ENCODE measurements at regions not wholly inside any gene's neighbourhood (a gene's known extent, or its start where the extent isn't known, plus 50 kb on each side); places are given as distances from the start of the nearest gene placed in this dataset.

DNA sequence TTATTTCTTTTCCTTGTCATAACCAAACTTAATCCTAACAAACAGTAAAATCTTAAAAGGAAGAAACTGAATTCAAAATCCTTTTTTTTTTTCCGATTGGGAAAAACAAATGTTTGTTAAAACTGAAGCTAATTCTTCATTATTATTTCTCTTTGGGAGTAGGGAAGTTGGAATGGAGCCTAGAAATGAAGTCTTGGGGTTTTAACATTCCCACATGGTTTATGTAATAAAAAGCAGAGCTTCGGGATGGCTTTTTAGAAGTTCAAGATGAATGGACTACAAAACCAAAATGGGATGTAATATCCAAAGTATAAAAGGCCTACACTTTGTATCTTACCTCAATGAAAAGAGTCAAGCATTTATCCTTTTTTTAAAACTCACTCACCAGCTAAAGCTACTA lies 189.0 kb upstream of the TMC3 start (continued):
- TF ChIP-seq EP300 (IDR thresholded peaks at IDR 0.05; ENCODE audit: borderline replicate concordance in 1 of 2, low read depth in 1 of 2, low read length in 1 of 2): no peak

GRCh38 chr15:81560405-81560804 lies 186.4 kb upstream of the TMC3 start:
- Histone ChIP-seq H3K27me3 (ENCODE audit: insufficient read depth) (no peaks in the 10 kb centered on the region), H3K9me2 (no peaks in the 10 kb centered on the region), H3K4me1 (ENCODE audit: control insufficient read depth in 1 of 2, insufficient read depth in 2 of 2, low read depth in 1 of 2, low read length in 1 of 2) (no peaks in the 10 kb centered on the region), H3K27ac (ENCODE audit: low read depth in 2 of 2, low read length in 1 of 2) (no peak overlapping the region), H3K9me3 (no peaks in the 10 kb centered on the region), H3K9ac (no peak overlapping the region), H4K20me1 (ENCODE audit: insufficient read depth) (no peaks in the 10 kb centered on the region), H2AFZ (ENCODE audit: low read depth) (no peak overlapping the region), H3F3A (replicated peaks; ENCODE audit: insufficient read depth) (no peaks in the 10 kb centered on the region), H3K4me2 (no peak overlapping the region), H3K79me2 (ENCODE audit: insufficient read depth) (no peaks in the 10 kb centered on the region), H3K4me3 (ENCODE audit: low read depth in 2 of 2, low read length in 1 of 2) (no peak overlapping the region), H3K36me3 (replicated peaks in 1 of 2; ENCODE audit: control insufficient read depth in 1 of 2, insufficient read depth in 2 of 2, low read length in 1 of 2) (no peaks in the 10 kb centered on the region)
- WGBS (ENCODE audit: low lambda C conversion rate): 60% methylated on average over 1 of the region's 1 CpG
- TF ChIP-seq TEAD4 (IDR thresholded peaks at IDR 0.05; ENCODE audit: borderline replicate concordance, insufficient read depth): no peak
- no peak for TF ChIP-seq FOSL2 (IDR thresholded peaks at IDR 0.05; ENCODE audit: borderline replicate concordance, low read depth)
- no peak for TF ChIP-seq EZH2phosphoT487 (IDR thresholded peaks at IDR 0.05; ENCODE audit: borderline replicate concordance, low read depth)
- TF ChIP-seq, protein P1, sequence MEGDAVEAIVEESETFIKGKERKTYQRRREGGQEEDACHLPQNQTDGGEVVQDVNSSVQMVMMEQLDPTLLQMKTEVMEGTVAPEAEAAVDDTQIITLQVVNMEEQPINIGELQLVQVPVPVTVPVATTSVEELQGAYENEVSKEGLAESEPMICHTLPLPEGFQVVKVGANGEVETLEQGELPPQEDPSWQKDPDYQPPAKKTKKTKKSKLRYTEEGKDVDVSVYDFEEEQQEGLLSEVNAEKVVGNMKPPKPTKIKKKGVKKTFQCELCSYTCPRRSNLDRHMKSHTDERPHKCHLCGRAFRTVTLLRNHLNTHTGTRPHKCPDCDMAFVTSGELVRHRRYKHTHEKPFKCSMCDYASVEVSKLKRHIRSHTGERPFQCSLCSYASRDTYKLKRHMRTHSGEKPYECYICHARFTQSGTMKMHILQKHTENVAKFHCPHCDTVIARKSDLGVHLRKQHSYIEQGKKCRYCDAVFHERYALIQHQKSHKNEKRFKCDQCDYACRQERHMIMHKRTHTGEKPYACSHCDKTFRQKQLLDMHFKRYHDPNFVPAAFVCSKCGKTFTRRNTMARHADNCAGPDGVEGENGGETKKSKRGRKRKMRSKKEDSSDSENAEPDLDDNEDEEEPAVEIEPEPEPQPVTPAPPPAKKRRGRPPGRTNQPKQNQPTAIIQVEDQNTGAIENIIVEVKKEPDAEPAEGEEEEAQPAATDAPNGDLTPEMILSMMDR (IDR thresholded peaks at IDR 0.05): no peak
- TF ChIP-seq SIN3A (IDR thresholded peaks at IDR 0.05; ENCODE audit: borderline replicate concordance, low read depth, low read length): no peak
- TF ChIP-seq, protein P2, sequence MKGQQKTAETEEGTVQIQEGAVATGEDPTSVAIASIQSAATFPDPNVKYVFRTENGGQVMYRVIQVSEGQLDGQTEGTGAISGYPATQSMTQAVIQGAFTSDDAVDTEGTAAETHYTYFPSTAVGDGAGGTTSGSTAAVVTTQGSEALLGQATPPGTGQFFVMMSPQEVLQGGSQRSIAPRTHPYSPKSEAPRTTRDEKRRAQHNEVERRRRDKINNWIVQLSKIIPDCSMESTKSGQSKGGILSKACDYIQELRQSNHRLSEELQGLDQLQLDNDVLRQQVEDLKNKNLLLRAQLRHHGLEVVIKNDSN (IDR thresholded peaks at IDR 0.05; ENCODE audit: borderline replicate concordance, low read depth): no peak
- no peak for TF ChIP-seq MEF2A (IDR thresholded peaks at IDR 0.05; ENCODE audit: borderline replicate concordance, low read depth)
- no peak for TF ChIP-seq IRF3 (IDR thresholded peaks at IDR 0.05; ENCODE audit: low read depth, low read length)
- no peak for TF ChIP-seq RAD21 (IDR thresholded peaks at IDR 0.05; ENCODE audit: low read length)
- no peak for TF ChIP-seq RXRA (IDR thresholded peaks at IDR 0.05; ENCODE audit: borderline replicate concordance, low read depth)
- TF ChIP-seq GATA2 (CRISPR knock-in tag; IDR thresholded peaks at IDR 0.05): no peak
- POLR2A ChIA-PET: no interaction called here
- DNase-seq: no peak
- CTCF ChIA-PET: no interaction called here

- WGBS (ENCODE audit: low lambda C conversion rate): 8% methylated on average over 2 of the region's 2 CpGs
- ChIA-PET CTCF (interaction anchor here (1.3 to 1.4 kb wide), 2 partner anchors 10 to 15 kb away, joined by 3 to 4 read pairs; no protein-coding TSS in a partner anchor), POLR2A (no interaction called here)
Observed at GRCh38 chr15:81558056-81558455, 184.0 kb upstream of the TMC3 start.

More at GRCh38 chr15:81558056-81558455, 184.0 kb upstream of the TMC3 start:
- Histone ChIP-seq H3K79me2 (ENCODE audit: insufficient read depth) (no peaks in the 10 kb centered on the region), H3K9ac (no peak overlapping the region), H2AFZ (ENCODE audit: low read depth) (no peak overlapping the region), H3K36me3 (replicated peaks in 1 of 2; ENCODE audit: control insufficient read depth in 1 of 2, insufficient read depth in 2 of 2, low read length in 1 of 2) (no peaks in the 10 kb centered on the region), H3K4me1 (ENCODE audit: control insufficient read depth in 1 of 2, insufficient read depth in 2 of 2, low read depth in 1 of 2, low read length in 1 of 2) (no peaks in the 10 kb centered on the region), H3K9me3 (no peaks in the 10 kb centered on the region), H4K20me1 (ENCODE audit: insufficient read depth) (no peaks in the 10 kb centered on the region), H3K4me2 (no peak overlapping the region), H3F3A (replicated peaks; ENCODE audit: insufficient read depth) (no peaks in the 10 kb centered on the region), H3K27ac (ENCODE audit: low read depth in 2 of 2, low read length in 1 of 2) (no peak overlapping the region), H3K27me3 (ENCODE audit: insufficient read depth) (no peaks in the 10 kb centered on the region), H3K4me3 (ENCODE audit: low read depth in 2 of 2, low read length in 1 of 2) (no peak overlapping the region), H3K9me2 (no peaks in the 10 kb centered on the region)
- TF ChIP-seq PBX3 (IDR thresholded peaks at IDR 0.05) (no peak), RCOR1 (IDR thresholded peaks at IDR 0.05; ENCODE audit: low read length) (no peak), NRF1 (IDR thresholded peaks at IDR 0.05; ENCODE audit: low read depth, low read length) (no peak), SMC3 (IDR thresholded peaks at IDR 0.05; ENCODE audit: low read depth, low read length) (no peak), TCF12 (IDR thresholded peaks at IDR 0.05) (no peak), GATA2 (CRISPR knock-in tag; IDR thresholded peaks at IDR 0.05) (no peak), YY1 (IDR thresholded peaks at IDR 0.05; ENCODE audit: low read depth) (no peak)
- TF ChIP-seq, protein P2 (IDR thresholded peaks at IDR 0.05; ENCODE audit: borderline replicate concordance, low read depth): no peak
- no peak for DNase-seq
